ENCODE measurements at regions not wholly inside any gene's neighbourhood (a gene's known extent, or its start where the extent isn't known, plus 50 kb on each side); places are given as distances from the start of the nearest gene placed in this dataset. TPM values are rescaled to one million over a fixed set of nuclear protein-coding genes. Genes with fewer than 3 reads are reported as not detected.

DNA sequence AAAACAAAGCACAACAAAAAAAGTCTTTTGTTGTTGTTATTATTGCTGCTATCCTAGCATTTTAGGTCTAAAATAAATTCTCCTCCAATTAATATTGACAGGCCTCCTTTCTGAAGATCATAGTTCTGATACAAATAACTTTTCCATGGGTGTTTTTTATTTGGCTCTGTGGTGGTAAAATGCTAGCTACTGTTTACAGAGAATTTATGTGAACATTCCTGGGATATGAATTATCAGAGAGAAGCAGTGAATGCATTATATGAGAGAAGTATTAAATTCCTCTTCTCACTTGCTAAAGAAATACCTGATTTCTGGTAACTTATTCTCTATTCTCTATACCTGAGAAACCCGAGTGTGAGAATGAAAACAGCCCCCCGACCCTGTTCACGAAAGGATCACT lies 57.5 kb upstream of the TMCO5A start:
- DNase-seq, result no peak

GRCh38 chr15:37877851-37878741 lies 56.3 kb upstream of the TMCO5A start:
- peak; percentile 10 for DNase-seq

DNA sequence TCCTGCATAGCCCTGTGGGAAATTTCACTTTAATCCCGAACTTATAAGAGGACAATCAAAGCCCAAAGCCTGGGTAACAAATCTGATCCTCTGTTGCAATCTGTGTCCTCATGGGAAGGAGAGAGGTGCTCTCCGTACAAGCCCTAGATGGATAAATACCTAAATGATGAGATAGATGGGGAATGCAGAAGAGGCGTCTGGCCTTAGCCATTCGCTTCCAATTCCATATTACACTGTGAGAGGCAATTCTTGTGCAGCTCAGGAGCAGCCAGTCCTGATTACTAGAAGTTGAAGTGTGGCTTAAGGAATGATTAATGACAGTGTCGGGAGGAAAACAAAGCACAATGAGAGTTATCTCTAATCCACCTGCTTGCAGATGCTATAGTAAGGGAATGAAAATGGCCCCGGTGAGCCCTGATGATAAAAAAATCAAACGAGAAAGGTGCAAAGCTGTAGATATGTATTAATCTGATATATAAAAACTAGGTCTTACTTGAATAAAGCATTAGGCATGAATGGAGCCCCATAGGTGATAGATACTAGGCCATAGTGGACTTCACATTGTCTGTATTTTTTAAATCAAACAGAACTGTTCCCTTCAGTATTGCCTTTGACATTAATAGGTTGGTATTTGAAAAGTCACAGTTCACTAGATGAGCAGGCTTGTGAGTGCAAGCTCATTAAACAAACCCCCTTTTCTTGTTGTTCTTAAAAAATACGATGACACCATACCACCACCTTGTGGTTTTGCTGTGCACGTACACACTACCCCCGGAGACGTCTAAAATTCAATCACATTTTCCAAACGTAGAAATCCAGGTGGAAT lies 54.2 kb upstream of the TMCO5A start:
- peak; percentile 77 for DNase-seq

DNA sequence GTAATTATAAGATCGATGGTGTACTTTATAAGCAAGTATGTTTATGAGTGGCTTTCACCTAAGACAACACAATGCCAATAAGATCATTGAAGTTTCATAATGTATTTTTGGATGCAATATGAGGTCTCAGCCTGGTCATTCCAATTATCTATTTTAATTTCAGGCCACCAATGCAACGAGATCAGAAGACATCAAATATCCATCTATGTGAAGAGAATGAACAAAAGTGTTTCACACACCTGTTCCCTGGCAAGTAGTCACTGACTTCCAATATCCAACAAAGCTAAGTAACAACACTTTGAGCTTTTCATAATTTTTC lies 53.6 kb upstream of the TMCO5A start:
- DNase-seq, result no peak

DNA sequence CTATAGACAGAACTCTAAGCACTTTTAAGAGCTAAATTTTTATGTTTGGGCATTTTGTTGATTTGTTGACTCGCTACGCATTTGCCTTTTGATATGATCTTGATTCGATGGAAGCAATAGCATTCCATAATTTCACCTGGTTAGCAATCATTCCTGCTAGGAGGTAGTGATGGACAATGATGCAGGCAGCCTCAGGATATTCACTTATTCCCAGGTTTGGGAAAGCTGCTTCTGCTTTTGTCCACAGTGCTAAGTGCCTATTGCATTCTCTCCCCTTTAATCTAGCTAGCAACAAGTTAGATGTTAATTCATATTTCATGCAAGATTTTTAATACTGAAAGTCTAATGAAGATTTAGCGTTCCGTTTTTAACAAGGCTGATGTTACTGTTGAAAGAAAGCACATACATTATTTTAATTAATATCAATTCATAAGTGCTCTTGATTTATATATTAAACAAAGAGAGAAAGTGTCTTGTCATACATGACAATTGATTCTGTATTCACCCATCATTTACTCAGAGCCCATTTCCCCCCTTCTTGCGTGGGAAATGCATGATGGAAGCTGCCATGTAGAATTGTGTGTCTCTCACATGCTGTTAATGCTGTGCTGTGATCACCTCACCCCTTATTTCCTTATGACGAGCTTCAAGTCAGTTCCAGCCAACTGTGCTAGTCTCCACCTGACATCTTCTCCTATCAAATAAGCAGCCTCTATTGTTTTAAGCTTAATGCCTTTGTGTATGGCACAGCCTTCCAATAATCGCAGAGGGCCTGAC lies 53.0 kb upstream of the TMCO5A start:
- DNase-seq, result no peak

DNA sequence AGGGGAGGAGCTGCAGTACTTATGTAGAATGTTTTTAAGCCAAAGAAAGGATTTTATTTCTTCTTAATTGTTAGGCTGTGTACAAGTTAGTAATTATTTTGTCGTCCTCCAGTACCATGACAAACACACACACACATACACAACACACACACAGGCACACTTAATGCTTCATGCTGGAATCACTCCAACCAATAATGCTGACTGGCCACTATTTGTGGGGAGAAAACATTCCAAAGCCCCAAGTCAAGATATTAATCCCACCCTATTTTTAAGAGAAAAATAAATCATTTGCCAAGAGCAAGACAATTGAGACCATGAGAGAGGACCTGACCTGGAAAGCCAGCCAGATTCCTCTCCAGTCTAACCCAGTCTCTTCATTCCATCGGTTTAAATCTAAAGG lies 51.8 kb upstream of the TMCO5A start:
- no peak for DNase-seq

Small RNA genes lying in the stretch of these regions (small RNA-seq; reads per million reads assigned to genes)
- not detected for gene RF00017 (ENCODE audit: low replicate concordance)
